Transverse colon (tissue), 4 donors: ENCODE measurements at regions not wholly inside any gene's neighbourhood (a gene's known extent, or its start where the extent isn't known, plus 50 kb on each side); places are given as distances from the start of the nearest gene placed in this dataset.

Source experiments
- EP300 ChIP-seq: sonication (generic); formaldehyde crosslinking; IDR thresholded peaks from one replicate; pipeline ENCODE4 v1.6.1; 2017; ENCODE audit warnings: antibody characterized with exemption, low read depth
- POLR2A ChIP-seq: fragments of 450-650 bp; IDR thresholded peaks from one replicate; pipeline ENCODE4 v1.6.1; 2016; ENCODE audit warnings: antibody characterized with exemption, mild to moderate bottlenecking, moderate library complexity
- POLR2AphosphoS5 ChIP-seq, 3 donors: sonication (generic); formaldehyde crosslinking; IDR thresholded peaks; one replicate each; pipeline ENCODE4 v1.6.1; 2016; ENCODE audit warnings: antibody characterized with exemption in 3 of 3
- TF ChIP-seq, protein P1 (sequence below), 5 experiments: fragments of 200-600 bp in 3 of 5; fragments of 450-650 bp in 2 of 5; sonication (generic) in 3 of 5; IDR thresholded peaks; 1 replicate in 2 of 5; 2 replicates in 3 of 5; pipeline ENCODE4 v1.5.1; 2016 to 2017; ENCODE audit warnings: antibody characterized with exemption in 5 of 5, inconsistent platforms in 3 of 5, mild to moderate bottlenecking in 2 of 5, moderate library complexity in 1 of 5

DNA sequence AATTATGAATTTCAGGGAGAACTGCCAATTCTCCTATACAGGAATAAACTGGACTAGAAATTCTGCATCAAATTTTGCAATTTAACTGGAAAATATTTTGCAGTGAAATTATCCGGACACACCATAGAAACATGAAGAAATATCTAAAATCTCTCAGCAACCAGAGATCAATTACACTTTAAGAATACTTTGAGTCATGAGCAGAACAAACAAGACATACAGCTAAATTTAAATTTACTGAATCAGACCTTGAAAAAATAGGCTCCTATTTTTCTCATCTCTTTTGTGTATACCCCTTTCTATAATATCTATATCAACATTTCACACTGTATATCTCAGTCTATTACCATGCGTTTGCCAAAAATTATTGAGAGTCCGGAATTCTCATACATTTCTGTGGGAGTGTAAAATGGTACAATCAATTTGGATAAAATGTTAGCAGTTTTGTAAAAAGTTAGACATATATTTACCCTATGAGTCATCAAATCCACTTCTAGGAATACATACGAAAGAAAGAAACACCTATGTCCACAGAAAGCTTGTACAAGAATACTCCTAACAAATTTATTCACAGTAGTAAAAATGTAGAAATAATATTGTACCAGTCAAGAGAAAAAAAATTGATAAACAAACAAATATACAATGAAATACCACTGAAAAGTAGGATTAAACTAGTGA, 593.1 kb upstream of the NECTIN3 start:
- TF ChIP-seq, protein P1, sequence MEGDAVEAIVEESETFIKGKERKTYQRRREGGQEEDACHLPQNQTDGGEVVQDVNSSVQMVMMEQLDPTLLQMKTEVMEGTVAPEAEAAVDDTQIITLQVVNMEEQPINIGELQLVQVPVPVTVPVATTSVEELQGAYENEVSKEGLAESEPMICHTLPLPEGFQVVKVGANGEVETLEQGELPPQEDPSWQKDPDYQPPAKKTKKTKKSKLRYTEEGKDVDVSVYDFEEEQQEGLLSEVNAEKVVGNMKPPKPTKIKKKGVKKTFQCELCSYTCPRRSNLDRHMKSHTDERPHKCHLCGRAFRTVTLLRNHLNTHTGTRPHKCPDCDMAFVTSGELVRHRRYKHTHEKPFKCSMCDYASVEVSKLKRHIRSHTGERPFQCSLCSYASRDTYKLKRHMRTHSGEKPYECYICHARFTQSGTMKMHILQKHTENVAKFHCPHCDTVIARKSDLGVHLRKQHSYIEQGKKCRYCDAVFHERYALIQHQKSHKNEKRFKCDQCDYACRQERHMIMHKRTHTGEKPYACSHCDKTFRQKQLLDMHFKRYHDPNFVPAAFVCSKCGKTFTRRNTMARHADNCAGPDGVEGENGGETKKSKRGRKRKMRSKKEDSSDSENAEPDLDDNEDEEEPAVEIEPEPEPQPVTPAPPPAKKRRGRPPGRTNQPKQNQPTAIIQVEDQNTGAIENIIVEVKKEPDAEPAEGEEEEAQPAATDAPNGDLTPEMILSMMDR (IDR thresholded peaks at IDR 0.05), result no peak
- TF ChIP-seq POLR2A, result no peak
- no peak for TF ChIP-seq EP300
- no peak for TF ChIP-seq POLR2AphosphoS5 (IDR thresholded peaks at IDR 0.05)
